LNCAP (cell line): ENCODE measurements at regions not wholly inside any gene's neighbourhood (a gene's known extent, or its start where the extent isn't known, plus 50 kb on each side); places are given as distances from the start of the nearest gene placed in this dataset.

ENCODE experiments used
- TF ChIP-seq, protein P1 (sequence below): fragments of 450-650 bp; IDR thresholded peaks from 2 replicates; pipeline ENCODE4 v1.5.1; 2017; ENCODE audit warnings: mild to moderate bottlenecking

DNA sequence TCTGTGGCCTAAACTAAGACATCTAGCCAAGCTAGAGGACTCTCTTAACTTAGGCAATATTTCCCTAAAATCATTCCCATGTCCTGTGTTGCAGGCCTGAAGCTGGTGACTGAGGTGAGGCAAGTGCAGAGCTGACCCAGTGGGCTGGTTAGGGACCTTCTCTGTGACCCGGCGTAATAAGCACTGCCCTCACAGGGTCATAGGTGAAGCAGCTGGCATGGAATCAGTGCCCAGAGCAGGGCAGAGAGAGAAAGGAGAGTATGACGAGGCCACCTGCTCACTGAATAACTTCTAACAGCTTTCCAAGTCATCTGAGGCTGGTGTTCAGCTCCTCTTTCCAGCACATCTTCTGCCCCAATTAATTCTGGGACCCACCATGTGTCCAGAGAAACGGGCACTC is 197.0 kb downstream of the ANAPC1 start:
- TF ChIP-seq, protein P1, sequence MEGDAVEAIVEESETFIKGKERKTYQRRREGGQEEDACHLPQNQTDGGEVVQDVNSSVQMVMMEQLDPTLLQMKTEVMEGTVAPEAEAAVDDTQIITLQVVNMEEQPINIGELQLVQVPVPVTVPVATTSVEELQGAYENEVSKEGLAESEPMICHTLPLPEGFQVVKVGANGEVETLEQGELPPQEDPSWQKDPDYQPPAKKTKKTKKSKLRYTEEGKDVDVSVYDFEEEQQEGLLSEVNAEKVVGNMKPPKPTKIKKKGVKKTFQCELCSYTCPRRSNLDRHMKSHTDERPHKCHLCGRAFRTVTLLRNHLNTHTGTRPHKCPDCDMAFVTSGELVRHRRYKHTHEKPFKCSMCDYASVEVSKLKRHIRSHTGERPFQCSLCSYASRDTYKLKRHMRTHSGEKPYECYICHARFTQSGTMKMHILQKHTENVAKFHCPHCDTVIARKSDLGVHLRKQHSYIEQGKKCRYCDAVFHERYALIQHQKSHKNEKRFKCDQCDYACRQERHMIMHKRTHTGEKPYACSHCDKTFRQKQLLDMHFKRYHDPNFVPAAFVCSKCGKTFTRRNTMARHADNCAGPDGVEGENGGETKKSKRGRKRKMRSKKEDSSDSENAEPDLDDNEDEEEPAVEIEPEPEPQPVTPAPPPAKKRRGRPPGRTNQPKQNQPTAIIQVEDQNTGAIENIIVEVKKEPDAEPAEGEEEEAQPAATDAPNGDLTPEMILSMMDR, result no peak

DNA sequence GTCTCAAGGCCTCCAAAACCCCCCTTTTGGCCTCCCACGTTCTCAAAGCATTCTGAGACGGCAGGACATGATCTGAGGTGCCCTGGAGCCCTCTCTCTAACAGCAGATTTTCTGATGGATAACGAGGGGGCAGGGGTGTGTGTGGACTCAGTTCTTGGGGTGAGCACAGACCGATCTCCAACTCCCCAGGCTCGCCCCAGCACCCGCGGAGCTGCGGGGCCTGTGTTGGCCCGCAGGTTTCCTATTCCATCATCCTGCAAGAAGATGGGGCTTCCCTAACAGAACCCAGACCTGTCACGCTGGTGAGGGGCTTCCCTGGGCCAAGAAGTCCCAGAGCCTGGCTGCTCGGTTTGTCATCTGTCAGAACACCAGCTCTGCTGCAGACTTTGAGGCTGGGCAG is 196.1 kb downstream of the ANAPC1 start:
- TF ChIP-seq, protein P1, result no peak

DNA sequence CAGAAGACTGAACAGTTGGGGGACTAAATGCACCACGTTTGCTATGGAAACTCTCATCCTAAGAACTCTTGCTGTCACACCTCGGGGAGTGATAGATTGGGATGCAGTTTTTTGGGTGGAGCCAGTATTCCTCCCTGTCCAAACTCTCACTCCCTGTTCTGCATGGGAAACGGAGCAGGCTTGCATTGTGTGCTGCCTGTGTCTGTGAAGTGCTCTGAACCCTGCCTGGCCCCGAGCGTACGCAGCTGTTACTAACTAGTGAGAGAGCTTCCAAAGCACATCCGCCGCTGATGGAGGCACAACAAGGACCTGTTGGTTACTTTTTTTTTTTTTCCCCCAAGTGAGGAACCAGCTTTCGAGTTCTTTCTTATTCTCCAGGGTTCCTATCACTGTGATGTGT is 195.5 kb downstream of the ANAPC1 start:
- TF ChIP-seq, protein P1, result no peak

DNA sequence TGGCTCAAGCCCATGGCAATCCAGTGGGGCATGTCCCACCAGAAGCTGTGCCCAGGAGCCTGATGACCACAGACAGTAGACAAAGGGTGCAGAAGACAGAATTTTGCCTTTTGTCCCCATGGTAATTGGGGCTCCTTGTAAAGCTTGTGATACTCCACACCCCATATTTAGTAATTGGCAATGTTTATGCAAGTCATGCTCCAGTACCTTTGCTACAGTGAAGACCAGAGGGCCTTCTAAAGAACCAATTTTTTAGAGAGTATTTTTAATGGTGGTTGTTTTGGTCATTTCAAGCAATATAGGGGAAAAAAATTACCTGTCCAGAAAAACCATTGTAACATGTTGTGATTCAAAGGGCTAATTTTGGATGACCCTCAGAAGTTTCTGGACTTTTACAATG is 194.8 kb downstream of the ANAPC1 start:
- TF ChIP-seq, protein P1, result no peak

DNA sequence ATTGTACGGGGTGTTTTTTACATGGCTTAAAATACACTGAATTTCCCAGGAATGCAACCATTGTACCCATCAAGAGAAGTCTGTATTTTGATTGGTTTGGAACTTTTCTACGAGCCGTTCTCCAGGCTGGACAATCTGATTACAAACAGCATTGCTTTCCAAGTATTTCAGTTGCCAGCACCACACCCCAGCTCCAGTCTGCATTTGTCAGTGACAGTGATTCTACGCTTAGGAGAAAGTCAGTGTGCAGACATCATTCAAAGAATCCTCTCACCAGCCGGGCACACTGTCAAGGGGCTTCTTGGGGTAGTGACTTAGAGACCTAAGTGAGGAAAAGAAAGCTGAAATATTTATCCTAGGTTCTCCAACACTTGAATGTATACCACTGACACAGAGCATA is 194.1 kb downstream of the ANAPC1 start:
- TF ChIP-seq, protein P1, result no peak

DNA sequence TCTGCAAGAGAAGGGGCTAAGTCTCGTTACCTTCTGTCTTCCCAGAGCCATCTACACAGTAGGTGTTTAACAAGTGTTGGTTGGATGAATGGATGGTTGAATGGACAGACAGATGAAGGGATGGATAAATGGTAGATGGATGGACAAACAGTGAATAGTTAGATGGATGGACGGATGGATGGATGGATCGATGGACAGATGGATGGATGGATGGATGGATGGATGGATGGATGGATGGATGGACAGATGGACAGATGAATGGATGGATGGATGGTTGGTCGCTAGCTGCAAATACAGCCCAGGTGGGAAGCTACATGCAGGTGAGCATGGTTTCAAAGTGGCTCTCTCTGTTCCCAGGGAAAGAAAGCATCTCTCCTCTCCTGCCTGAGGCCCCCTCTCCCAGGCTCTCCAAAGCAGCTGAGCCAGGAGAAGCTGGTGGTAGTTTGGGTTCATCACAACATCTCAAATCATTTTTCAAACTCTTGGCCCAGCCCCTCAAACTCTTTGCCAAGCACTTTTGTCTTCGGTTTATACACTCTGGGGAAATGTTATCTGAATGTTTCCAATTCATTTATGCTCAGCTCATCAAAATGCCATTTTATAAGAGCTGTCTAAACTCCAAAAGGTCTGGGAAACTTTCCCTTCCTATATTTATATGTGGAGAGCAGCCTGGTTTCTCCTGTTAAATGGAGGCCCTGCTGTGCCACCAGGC is 192.7 kb downstream of the ANAPC1 start:
- TF ChIP-seq, protein P1, result no peak

DNA sequence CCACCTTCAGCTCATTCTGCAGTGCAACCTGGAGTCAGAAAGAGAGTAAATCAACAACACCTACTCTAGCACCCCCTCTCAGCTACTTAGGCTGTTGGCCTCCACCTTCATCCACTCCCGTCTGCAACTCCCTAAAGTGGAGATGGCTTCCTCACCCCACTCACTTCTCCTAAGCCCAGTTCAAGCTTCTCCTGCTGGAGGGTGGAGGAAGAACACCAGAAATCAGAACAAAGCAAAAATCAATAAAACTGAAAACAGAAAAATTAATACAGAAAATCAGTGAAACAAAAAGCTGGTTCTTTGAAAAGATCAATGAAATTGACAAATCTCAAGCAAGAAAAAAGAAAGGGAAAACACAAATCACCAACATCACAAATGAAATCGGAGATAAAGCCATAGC is 191.7 kb downstream of the ANAPC1 start:
- TF ChIP-seq, protein P1, result no peak

DNA sequence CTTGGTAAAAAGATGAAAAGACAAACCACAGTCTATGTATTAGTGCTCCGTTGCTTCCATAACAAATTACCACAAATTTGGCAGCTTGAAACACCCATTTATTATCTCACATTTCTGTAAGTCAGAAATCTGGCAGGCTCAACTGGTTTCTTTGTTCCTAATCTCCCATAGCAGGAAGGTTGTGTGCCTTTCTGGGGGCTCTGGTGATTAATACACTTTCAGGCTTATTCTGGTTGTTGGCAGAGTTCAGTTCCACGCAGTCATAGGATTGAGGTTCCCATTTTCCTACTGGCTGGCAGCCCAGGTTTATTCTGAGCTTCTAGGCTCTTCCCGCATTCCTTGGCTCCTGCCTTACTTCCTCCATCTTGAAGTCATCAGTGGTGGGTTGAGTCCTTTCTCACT is 189.3 kb downstream of the ANAPC1 start:
- TF ChIP-seq, protein P1, result no peak
